IPS-NIHi11 (cell line): ENCODE measurements at regions not wholly inside any gene's neighbourhood (a gene's known extent, or its start where the extent isn't known, plus 50 kb on each side); places are given as distances from the start of the nearest gene placed in this dataset.
"Not testable (repeated sequence)": the region's sequence is repeated elsewhere in the genome, so short reads cannot be mapped to it uniquely, and the experiment has no call there.

Source experiments
- DNase-seq: peaks from one replicate; pipeline ENCODE4 v3.0.0; 2012; ENCODE audit warnings: mixed read lengths, low spot score

GRCh38 chrX:131356725-131357124 is 67.6 kb upstream of the IGSF1 start:
- DNase-seq: no peak

GRCh38 chrX:131359611-131360010 is 70.5 kb upstream of the IGSF1 start:
- DNase-seq: no peak

DNA sequence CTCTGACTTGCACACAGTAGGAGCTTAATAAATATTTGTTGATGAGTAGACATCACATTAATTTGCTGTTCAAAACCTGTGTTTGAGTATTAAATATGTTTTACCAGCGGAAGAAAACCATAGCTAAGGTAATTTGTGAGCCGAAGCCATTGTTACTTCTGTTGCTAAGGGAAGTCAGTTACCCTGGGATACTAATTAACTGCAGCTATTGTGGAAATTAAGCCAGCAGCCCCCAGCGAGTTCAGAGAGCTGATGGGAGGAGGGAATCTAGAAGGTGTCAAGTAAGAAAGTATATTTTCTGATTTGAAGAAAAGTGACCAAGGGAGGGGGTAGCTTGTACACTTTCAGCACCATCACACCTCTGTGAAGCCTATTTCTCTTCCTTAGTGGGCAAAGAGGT is 76.7 kb upstream of the IGSF1 start:
- DNase-seq: no peak

- DNase-seq: peak; percentile 11
Measured at GRCh38 chrX:131366407-131366806, 77.3 kb upstream of the IGSF1 start.

GRCh38 chrX:131388293-131388692 is 99.2 kb upstream of the IGSF1 start:
- DNase-seq: no peak

- DNase-seq: no peak
Measured at GRCh38 chrX:131392666-131393065, 103.6 kb upstream of the IGSF1 start.

GRCh38 chrX:131393426-131393825 is 104.3 kb upstream of the IGSF1 start:
- DNase-seq: no peak

DNA sequence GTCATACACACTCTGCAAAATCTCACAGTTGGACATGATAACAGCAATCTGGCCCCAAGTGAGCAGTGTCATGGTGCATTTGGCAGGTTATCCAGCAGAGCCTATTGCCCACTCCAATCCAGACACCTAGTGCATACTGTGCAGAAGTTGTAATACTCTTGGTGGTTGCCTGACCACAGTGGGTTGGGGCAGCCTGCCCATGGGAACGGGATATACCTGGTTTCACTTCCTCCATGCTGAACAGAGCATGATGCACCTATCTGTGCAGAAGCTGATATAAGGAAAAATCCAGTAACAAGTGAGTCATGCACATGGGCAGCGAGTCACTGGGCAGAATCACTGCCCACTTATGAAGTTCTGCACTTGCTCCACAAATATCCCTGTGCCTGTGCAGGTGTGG is 105.3 kb upstream of the IGSF1 start:
- no peak for DNase-seq

- no peak for DNase-seq
Measured at GRCh38 chrX:131397891-131398290, 108.8 kb upstream of the IGSF1 start.

- no peak for DNase-seq
Measured at GRCh38 chrX:131399678-131400428, 110.7 kb upstream of the IGSF1 start.

- no peak for DNase-seq
Measured at GRCh38 chrX:131402124-131402811, 113.2 kb upstream of the IGSF1 start.

GRCh38 chrX:131405497-131405896 is 116.4 kb upstream of the IGSF1 start:
- peak; percentile 7 for DNase-seq

DNA sequence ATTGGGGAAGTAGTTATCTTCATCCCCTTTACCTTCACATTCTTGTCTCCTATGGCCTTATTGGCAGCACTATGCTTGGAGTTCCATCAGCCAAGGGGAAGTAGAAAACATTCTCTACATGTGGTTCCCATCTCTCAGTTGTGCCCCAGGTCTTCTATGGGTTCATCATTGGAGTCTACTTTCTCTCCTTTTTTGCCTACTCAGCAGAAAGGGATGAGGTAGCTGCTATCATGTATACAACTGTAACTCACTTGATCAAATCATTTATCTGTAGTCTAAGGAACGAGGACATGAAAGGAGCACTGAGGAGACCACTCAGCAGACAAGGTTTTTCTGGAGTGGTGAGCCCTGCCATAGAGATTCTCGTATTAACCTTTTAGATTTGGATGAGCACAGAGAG is 119.0 kb upstream of the OR13H1 start:
- no peak for DNase-seq

GRCh38 chrX:131430465-131430864 is 113.4 kb upstream of the OR13H1 start:
- DNase-seq: not testable (repeated sequence)

GRCh38 chrX:131441033-131441432 is 102.8 kb upstream of the OR13H1 start:
- DNase-seq: no peak

GRCh38 chrX:131445955-131446354 is 97.9 kb upstream of the OR13H1 start:
- no peak for DNase-seq

GRCh38 chrX:131461855-131462254 is 82.0 kb upstream of the OR13H1 start:
- DNase-seq: not testable (repeated sequence)

DNA sequence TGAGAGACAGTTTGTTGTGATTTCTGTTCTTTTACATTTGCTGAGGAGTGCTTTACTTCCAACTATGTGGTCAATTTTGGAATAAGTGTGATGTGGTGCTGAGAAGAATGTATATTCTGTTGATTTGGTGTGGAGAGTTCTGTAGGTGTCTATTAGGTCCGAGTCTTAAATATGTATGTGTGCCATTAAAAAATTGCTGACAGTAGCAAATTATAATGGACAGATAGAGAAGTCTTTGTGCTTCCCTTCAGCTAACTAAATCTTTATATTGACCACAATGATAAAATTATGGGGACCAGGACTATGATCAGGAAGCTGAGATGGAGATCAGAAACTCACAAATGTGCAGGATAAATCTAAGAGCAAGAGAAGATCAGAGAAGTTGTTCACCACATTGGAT is 70.1 kb upstream of the OR13H1 start:
- DNase-seq: not testable (repeated sequence)

- peak; percentile 21 for DNase-seq
Measured at GRCh38 chrX:131477498-131477897, 66.4 kb upstream of the OR13H1 start.
